ENCODE measurements at regions not wholly inside any gene's neighbourhood (a gene's known extent, or its start where the extent isn't known, plus 50 kb on each side); places are given as distances from the start of the nearest gene placed in this dataset.

DNA sequence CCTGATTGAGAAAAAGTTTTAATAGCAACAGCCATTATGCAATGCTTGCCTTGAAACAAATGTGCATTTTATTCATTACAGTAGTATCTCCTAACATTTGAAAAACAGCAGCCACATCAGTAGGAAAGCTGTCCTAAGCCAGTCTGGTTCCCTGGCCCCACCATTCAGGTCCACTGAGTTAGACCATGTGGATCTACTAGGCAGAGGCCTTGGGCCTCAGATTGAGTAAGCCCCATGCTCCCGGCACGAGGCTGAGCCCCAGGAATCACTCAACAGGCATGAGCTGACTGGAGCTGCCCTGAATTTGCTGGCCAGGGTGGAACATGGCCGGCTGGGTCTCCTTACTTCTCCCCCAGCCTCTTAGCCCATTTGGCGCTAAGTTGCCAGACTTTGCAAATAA is 103.4 kb downstream of the ZFP36L2 start:
- CTCF ChIA-PET: interaction anchor here (1.8 kb wide), 1 partner anchor 8 kb away, joined by 4 read pairs; no protein-coding TSS in a partner anchor
- TF ChIP-seq, protein P1, sequence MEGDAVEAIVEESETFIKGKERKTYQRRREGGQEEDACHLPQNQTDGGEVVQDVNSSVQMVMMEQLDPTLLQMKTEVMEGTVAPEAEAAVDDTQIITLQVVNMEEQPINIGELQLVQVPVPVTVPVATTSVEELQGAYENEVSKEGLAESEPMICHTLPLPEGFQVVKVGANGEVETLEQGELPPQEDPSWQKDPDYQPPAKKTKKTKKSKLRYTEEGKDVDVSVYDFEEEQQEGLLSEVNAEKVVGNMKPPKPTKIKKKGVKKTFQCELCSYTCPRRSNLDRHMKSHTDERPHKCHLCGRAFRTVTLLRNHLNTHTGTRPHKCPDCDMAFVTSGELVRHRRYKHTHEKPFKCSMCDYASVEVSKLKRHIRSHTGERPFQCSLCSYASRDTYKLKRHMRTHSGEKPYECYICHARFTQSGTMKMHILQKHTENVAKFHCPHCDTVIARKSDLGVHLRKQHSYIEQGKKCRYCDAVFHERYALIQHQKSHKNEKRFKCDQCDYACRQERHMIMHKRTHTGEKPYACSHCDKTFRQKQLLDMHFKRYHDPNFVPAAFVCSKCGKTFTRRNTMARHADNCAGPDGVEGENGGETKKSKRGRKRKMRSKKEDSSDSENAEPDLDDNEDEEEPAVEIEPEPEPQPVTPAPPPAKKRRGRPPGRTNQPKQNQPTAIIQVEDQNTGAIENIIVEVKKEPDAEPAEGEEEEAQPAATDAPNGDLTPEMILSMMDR (IDR thresholded peaks at IDR 0.05; ENCODE audit: control extremely low read depth, extremely low read depth, low read depth, missing control alignments): no peak
- no peak for DNase-seq (ENCODE audit: extremely low spot score)
- POLR2A ChIA-PET: no interaction called here

DNA sequence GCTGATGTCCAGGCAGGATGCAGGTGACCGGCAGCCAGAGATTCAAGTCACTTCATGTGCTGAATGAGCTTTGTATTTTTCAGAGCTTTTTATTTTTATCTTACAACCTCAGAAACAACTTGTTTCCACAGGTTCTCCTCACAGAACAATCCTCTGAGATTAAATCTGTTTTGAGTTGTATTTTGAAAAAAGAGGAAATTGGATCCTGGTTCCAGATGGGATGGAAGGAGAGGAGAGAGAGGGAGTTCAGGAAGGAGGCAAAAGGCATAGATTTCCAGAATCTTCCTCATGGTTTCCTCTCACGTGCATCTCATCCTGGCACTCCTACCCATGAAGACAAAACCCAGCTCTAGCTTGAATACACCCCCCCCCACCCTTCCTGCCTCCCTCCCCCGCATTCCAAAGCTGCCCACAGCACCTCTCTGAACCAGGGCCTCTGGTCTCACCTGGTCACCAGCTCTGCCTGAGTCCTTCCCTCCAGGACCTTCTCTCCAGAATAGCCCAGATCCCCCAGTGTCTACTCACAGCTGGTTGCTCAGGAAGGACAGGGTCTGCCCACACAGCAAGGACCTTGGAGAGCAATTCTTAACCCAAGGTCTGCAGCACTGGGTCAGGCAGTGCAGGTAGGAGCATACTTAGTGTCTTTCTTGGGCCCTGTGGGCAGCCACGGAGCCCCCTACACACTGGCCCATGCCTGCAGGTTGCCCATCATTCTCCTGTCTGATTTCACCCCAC is 104.7 kb downstream of the ZFP36L2 start:
- ChIA-PET POLR2A (no interaction called here), CTCF (interaction anchor here (0.6 to 1.0 kb wide), 3 partner anchors 11 to 363 kb away, joined by 3 to 4 read pairs (median 3); no protein-coding TSS in a partner anchor)

DNA sequence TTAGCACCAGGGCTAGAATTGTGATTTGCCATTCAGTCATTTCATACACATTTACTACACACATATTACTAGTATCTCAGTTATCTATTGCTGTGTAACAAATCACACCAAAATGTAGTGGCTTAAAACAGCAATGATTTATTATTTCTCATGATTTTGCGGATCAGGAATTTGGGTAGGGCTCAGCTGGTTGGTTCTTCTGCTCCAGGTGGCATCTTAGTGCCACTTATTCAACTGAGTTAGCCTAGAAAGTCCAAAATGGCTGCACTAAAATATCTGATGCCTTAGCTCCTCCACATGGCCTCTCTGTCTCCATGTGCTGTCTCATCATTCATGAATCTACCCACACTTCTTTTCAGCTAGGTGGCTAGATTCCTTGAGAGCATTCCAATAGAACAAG is 107.1 kb downstream of the ZFP36L2 start:
- no peak for DNase-seq (ENCODE audit: extremely low spot score)
- POLR2A ChIA-PET: no interaction called here
- TF ChIP-seq, protein P1 (IDR thresholded peaks at IDR 0.05; ENCODE audit: control extremely low read depth, extremely low read depth, low read depth, missing control alignments): no peak
- CTCF ChIA-PET: no interaction called here

More for the DNA sequence above, 104.7 kb downstream of the ZFP36L2 start:
- no peak for DNase-seq (ENCODE audit: extremely low spot score)
- TF ChIP-seq, protein P1 (IDR thresholded peaks at IDR 0.05; ENCODE audit: control extremely low read depth, extremely low read depth, low read depth, missing control alignments): no peak

DNA sequence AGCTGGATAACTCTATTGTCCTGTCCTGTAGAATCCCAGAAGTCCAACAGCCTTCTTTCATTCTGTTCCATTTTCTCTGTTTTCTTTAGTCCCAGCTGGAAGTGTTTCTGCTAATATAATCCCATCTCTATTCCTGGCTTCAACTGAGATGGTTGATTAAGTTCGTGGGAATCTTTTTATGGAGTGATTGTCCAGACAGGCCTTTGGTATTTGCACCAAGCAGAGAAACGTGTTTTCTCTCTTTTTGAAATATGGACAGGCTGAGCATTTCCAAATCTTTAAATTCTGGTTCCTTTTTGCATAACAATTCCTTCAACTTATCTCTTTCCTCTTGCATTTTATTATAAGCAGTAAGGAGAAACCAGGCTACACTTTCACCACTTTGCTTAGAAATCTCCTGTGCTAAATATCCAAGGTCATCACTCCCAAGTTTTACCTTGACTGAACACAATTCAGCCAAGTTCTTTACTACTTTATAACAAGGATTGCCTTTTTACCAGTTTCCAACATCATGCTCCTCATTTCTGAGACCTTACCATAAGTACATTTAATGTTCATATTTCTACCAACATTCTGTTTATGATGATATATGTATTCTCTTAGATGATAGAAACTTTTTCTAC is 108.8 kb downstream of the ZFP36L2 start:
- DNase-seq (ENCODE audit: extremely low spot score): no peak
- CTCF ChIA-PET: no interaction called here
- POLR2A ChIA-PET: no interaction called here
- TF ChIP-seq, protein P1 (IDR thresholded peaks at IDR 0.05; ENCODE audit: control extremely low read depth, extremely low read depth, low read depth, missing control alignments): no peak

DNA sequence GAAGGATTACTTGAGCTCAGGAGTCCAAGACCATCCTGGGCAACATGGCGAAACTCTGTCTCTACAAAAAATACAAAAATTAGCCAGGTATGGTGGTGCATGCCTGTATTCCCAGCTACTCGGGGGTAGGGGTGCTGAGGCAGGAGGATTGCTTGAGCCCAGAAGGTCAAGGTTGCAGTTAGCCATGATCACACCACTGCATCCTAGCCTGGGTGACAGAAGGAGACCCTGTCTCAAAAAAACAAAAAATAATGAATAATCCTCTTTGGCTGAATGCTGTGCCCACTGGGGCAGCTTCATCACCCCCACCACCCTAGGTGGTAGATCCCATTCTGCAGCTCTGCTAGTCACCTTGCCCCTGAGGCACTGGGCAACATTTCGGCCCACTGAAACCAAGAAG is 109.4 kb downstream of the ZFP36L2 start:
- CTCF ChIA-PET: interaction anchor here (0.9 to 1.5 kb wide), 4 partner anchors 11 to 367 kb away, joined by 3 to 6 read pairs (median 4); no protein-coding TSS in a partner anchor
- TF ChIP-seq, protein P1 (IDR thresholded peaks at IDR 0.05; ENCODE audit: control extremely low read depth, extremely low read depth, low read depth, missing control alignments): no peak
- DNase-seq (ENCODE audit: extremely low spot score): no peak
- POLR2A ChIA-PET: no interaction called here

DNA sequence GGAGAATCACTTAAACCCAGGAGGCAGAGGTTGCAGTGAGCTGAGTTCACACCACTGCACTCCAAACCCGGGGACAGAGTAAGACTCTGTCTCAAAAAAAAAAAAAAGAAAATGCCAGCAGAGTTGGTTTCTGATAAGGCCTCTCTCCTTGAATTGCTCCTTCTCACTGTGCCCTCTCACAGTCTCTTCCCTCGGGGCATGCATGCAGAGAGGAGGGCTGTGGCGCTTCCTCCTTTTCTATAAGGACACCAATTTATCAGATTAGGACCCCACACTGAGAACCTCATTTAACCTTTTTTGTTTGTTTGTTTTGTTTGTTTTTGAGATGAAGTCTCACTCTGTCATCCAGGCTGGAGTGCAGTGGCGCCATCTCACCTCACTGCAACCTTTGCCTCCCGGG is 110.5 kb downstream of the ZFP36L2 start:
- DNase-seq (ENCODE audit: extremely low spot score): no peak
- TF ChIP-seq, protein P1 (IDR thresholded peaks at IDR 0.05; ENCODE audit: control extremely low read depth, extremely low read depth, low read depth, missing control alignments): no peak
- POLR2A ChIA-PET: no interaction called here
- CTCF ChIA-PET: interaction anchor here (1.0 to 1.6 kb wide), 7 partner anchors 8 to 368 kb away, joined by 3 to 7 read pairs (median 4); no protein-coding TSS in a partner anchor

Data from GM10248 (cell line).